Vagina (tissue), 2 donors: ENCODE measurements at regions not wholly inside any gene's neighbourhood (a gene's known extent, or its start where the extent isn't known, plus 50 kb on each side); places are given as distances from the start of the nearest gene placed in this dataset.

ENCODE experiments used
- DNase-seq, 2 donors: peaks; one replicate each; pipeline ENCODE4 v3.0.0-alpha.2; 2017; ENCODE audit errors: extremely low spot score in 2 of 2
- H3K27ac ChIP-seq: fragments of 200-600 bp; sonication (generic); one replicate; pipeline ENCODE4 v1.5.1; 2019
- H3K27me3 ChIP-seq: fragments of 200-600 bp; sonication (generic); one replicate; pipeline ENCODE4 v1.5.1; 2019
- H3K36me3 ChIP-seq, 2 donors: fragments of 200-600 bp; sonication (generic); one replicate each; pipeline ENCODE4 v1.5.1; 2017 to 2019
- H3K4me1 ChIP-seq: fragments of 200-600 bp; sonication (generic); one replicate; pipeline ENCODE4 v1.5.1; 2019
- H3K4me3 ChIP-seq, 2 donors: fragments of 200-600 bp; sonication (generic); 1 replicate in 1 of 2; 2 replicates in 1 of 2; pipeline ENCODE4 v1.5.1; 2016 to 2019
- H3K9me3 ChIP-seq: fragments of 200-600 bp; sonication (generic); one replicate; pipeline ENCODE4 v1.5.1; 2019
- CTCF ChIP-seq, 3 experiments: fragments of 450-650 bp in 2 of 3; fragments of 200-600 bp in 1 of 3; sonication (generic) in 1 of 3; IDR thresholded peaks; one replicate each; pipeline ENCODE4 v1.5.1; 2017 to 2019; ENCODE audit warnings: antibody characterized with exemption in 3 of 3, mild to moderate bottlenecking in 2 of 3, moderate library complexity in 2 of 3
- POLR2A ChIP-seq, 2 donors: fragments of 450-650 bp; IDR thresholded peaks; one replicate each; pipeline ENCODE4 v1.6.1; 2017; ENCODE audit warnings: antibody characterized with exemption in 2 of 2, mild to moderate bottlenecking in 2 of 2, moderate library complexity in 2 of 2
- POLR2AphosphoS5 ChIP-seq, 2 donors: sonication (generic); formaldehyde crosslinking; IDR thresholded peaks; one replicate each; pipeline ENCODE4 v1.9.0; 2017; ENCODE audit warnings: antibody characterized with exemption in 2 of 2, mild to moderate bottlenecking in 2 of 2, low read depth in 1 of 2; ENCODE audit not compliant: insufficient read depth in 1 of 2
- intact Hi-C: fragments of 100-400 bp; cut with DNase I; formaldehyde crosslinking; loops from one replicate; pipeline ENCODE4 v1.15.1; 2023

GRCh38 chr13:65159803-65160202, 2070.3 kb downstream of the PCDH9 start:
- no peak overlapping the region for H3K27ac ChIP-seq
- no peak for TF ChIP-seq CTCF (IDR thresholded peaks at IDR 0.05)
- intact Hi-C loops, result no loop called here
- no peak for DNase-seq
- no peaks in the 10 kb centered on the region for H3K4me1 ChIP-seq
- no peak overlapping the region for H3K4me3 ChIP-seq
- no peaks in the 10 kb centered on the region for H3K27me3 ChIP-seq
- H3K36me3 ChIP-seq, result no peaks in the 10 kb centered on the region
- no peaks in the 10 kb centered on the region for H3K9me3 ChIP-seq

GRCh38 chr13:65155861-65156260, 2074.3 kb downstream of the PCDH9 start:
- intact Hi-C loops, result no loop called here
- Histone ChIP-seq H3K36me3 (no peaks in the 10 kb centered on the region), H3K4me1 (no peaks in the 10 kb centered on the region), H3K4me3 (no peak overlapping the region), H3K9me3 (no peaks in the 10 kb centered on the region), H3K27ac (no peak overlapping the region), H3K27me3 (no peaks in the 10 kb centered on the region)
- DNase-seq, result no peak
- TF ChIP-seq POLR2A (IDR thresholded peaks at IDR 0.05) (no peak), POLR2AphosphoS5 (IDR thresholded peaks at IDR 0.05; ENCODE audit: insufficient read depth in 1 of 2, low read depth in 1 of 2) (no peak), CTCF (IDR thresholded peaks at IDR 0.05) (no peak)

GRCh38 chr13:65154661-65155447, 2075.3 kb downstream of the PCDH9 start:
- TF ChIP-seq POLR2A (IDR thresholded peaks at IDR 0.05) (no peak), POLR2AphosphoS5 (IDR thresholded peaks at IDR 0.05; ENCODE audit: insufficient read depth in 1 of 2, low read depth in 1 of 2) (no peak), CTCF (IDR thresholded peaks at IDR 0.05) (no peak)
- Histone ChIP-seq H3K27me3 (no peaks in the 10 kb centered on the region), H3K4me1 (no peaks in the 10 kb centered on the region), H3K36me3 (no peaks in the 10 kb centered on the region), H3K9me3 (no peaks in the 10 kb centered on the region), H3K4me3 (no peak overlapping the region), H3K27ac (no peak overlapping the region)
- intact Hi-C loops, result no loop called here
- DNase-seq, result no peak

- no peak for DNase-seq
- Histone ChIP-seq H3K36me3 (no peaks in the 10 kb centered on the region), H3K4me3 (no peak overlapping the region), H3K4me1 (no peaks in the 10 kb centered on the region), H3K27me3 (no peaks in the 10 kb centered on the region), H3K9me3 (no peaks in the 10 kb centered on the region), H3K27ac (no peak overlapping the region)
- TF ChIP-seq CTCF (IDR thresholded peaks at IDR 0.05) (no peak), POLR2AphosphoS5 (IDR thresholded peaks at IDR 0.05; ENCODE audit: insufficient read depth in 1 of 2, low read depth in 1 of 2) (no peak), POLR2A (IDR thresholded peaks at IDR 0.05) (no peak)
- intact Hi-C loops, result no loop called here
Measured at GRCh38 chr13:65149687-65150086, 2080.4 kb downstream of the PCDH9 start.

- no peak for TF ChIP-seq POLR2AphosphoS5 (IDR thresholded peaks at IDR 0.05; ENCODE audit: insufficient read depth in 1 of 2, low read depth in 1 of 2)
- TF ChIP-seq CTCF (IDR thresholded peaks at IDR 0.05), result no peak
- no peak for TF ChIP-seq POLR2A (IDR thresholded peaks at IDR 0.05)
- intact Hi-C loops, result no loop called here
- no peaks in the 10 kb centered on the region for H3K4me1 ChIP-seq
Measured at GRCh38 chr13:65143920-65144319, 2086.2 kb downstream of the PCDH9 start.

More at GRCh38 chr13:65143920-65144319, 2086.2 kb downstream of the PCDH9 start:
- no peak for DNase-seq
- Histone ChIP-seq H3K27ac (no peak overlapping the region), H3K4me3 (no peak overlapping the region), H3K36me3 (no peaks in the 10 kb centered on the region), H3K27me3 (no peaks in the 10 kb centered on the region), H3K9me3 (no peaks in the 10 kb centered on the region)
